H1 (cell line): ENCODE measurements at regions not wholly inside any gene's neighbourhood (a gene's known extent, or its start where the extent isn't known, plus 50 kb on each side); places are given as distances from the start of the nearest gene placed in this dataset.

Source experiments
- CTCF ChIA-PET: fragments of 300-600 bp; sonication (Branson Sonifier 250); formaldehyde crosslinking; loops from one replicate; lab custom pipeline; 2021; ENCODE audit not compliant: partially characterized antibody; lab: Charles Lee
- POLR2A ChIA-PET: fragments of 300-600 bp; sonication (Branson Sonifier 250); formaldehyde crosslinking; loops from one replicate; lab custom pipeline; 2021; ENCODE audit warnings: inconsistent platforms; ENCODE audit not compliant: partially characterized antibody; lab: Charles Lee
- DNase-seq, 2 experiments: peaks; one replicate each; pipeline versions ENCODE4 v3.0.0 to v3.0.0-alpha.2; 2010 to 2022; ENCODE audit warnings: low spot score in 2 of 2, low read depth in 1 of 2, mixed read lengths in 1 of 2
- FAIRE-seq: peaks from 2 replicates; lab custom pipeline; 2011; peaks lifted over from hg19 to GRCh38; lab: Jason Lieb, UNC
- H2AFZ ChIP-seq: 2 replicates; pipeline ENCODE4 v1.8.1; 2012; ENCODE audit warnings: low read length, inconsistent platforms
- H2AK5ac ChIP-seq: 2 replicates; pipeline ENCODE4 v1.6.1; 2013; ENCODE audit warnings: low read depth, low read length
- H2BK120ac ChIP-seq: replicated peaks from 2 replicates; pipeline ENCODE3; 2013; ENCODE audit warnings: low read depth, low read length, inconsistent platforms
- H2BK12ac ChIP-seq: 2 replicates; pipeline ENCODE4 v1.6.1; 2013; ENCODE audit warnings: low read depth, low read length
- H2BK15ac ChIP-seq: 2 replicates; pipeline ENCODE4 v1.6.1; 2013; ENCODE audit warnings: low read length
- H2BK20ac ChIP-seq: 2 replicates; pipeline ENCODE4 v1.6.1; 2013; ENCODE audit warnings: low read length
- H2BK5ac ChIP-seq: 2 replicates; pipeline ENCODE4 v1.6.1; 2013; ENCODE audit warnings: low read depth, low read length
- H3K14ac ChIP-seq: 2 replicates; pipeline ENCODE4 v1.6.1; 2013; ENCODE audit warnings: inconsistent platforms; ENCODE audit not compliant: insufficient read length
- H3K18ac ChIP-seq: 2 replicates; pipeline ENCODE4 v1.6.1; 2013; ENCODE audit warnings: low read length; ENCODE audit errors: extremely low read depth
- H3K23ac ChIP-seq: 2 replicates; pipeline ENCODE4 v1.6.1; 2013; ENCODE audit warnings: inconsistent platforms; ENCODE audit not compliant: insufficient read length
- H3K23me2 ChIP-seq: 2 replicates; pipeline ENCODE4 v1.6.1; 2013; ENCODE audit warnings: low read depth, low read length
- H3K27ac ChIP-seq: 2 replicates; pipeline ENCODE4 v1.6.1; 2011; ENCODE audit warnings: low read depth, low read length, inconsistent platforms
- H3K27me3 ChIP-seq, 4 experiments: replicated peaks in 1 of 4; 1 replicate in 1 of 4; 2 replicates in 3 of 4; pipeline versions ENCODE4 v1.6.1 to v1.8.1; 2011 to 2013; ENCODE audit warnings: low read length in 3 of 4, mild to moderate bottlenecking in 3 of 4, inconsistent platforms in 2 of 4, mixed read lengths in 2 of 4, moderate library complexity in 1 of 4; ENCODE audit not compliant: control insufficient read depth in 3 of 4, insufficient read depth in 3 of 4; ENCODE audit errors: extremely low read depth in 1 of 4
- H3K36me3 ChIP-seq, 4 experiments: 2 replicates each; pipeline versions ENCODE4 v1.6.1 to v1.8.1; 2011 to 2013; ENCODE audit warnings: mild to moderate bottlenecking in 4 of 4, low read length in 3 of 4, moderate library complexity in 2 of 4, control low read depth in 1 of 4, inconsistent platforms in 1 of 4; ENCODE audit not compliant: insufficient read depth in 4 of 4, control insufficient read depth in 2 of 4
- H3K4ac ChIP-seq: replicated peaks from 2 replicates; pipeline ENCODE3; 2013; ENCODE audit warnings: low read length, low read depth, mixed read lengths, inconsistent platforms; ENCODE audit not compliant: insufficient read length
- H3K4me1 ChIP-seq, 4 experiments: replicated peaks in 1 of 4; 1 replicate in 1 of 4; 2 replicates in 3 of 4; pipeline versions ENCODE4 v1.6.1 to v1.8.1; 2011 to 2013; ENCODE audit warnings: low read length in 3 of 4, inconsistent platforms in 2 of 4, mixed read lengths in 1 of 4; ENCODE audit not compliant: insufficient read depth in 4 of 4, control insufficient read depth in 3 of 4
- H3K4me2 ChIP-seq, 2 experiments: 2 replicates each; pipeline versions ENCODE4 v1.6.1 to v1.8.1; 2011 to 2013; ENCODE audit warnings: low read depth in 2 of 2, low read length in 2 of 2, control low read depth in 1 of 2, inconsistent platforms in 1 of 2, mild to moderate bottlenecking in 1 of 2; ENCODE audit not compliant: insufficient read depth in 1 of 2
- H3K4me3 ChIP-seq, 4 experiments: fragments of 200-600, 300-600 bp in 1 of 4; sonication (generic), shearing (Covaris generic), sonication (Bioruptor Twin) in 1 of 4; 2 replicates each; pipeline versions ENCODE4 v1.5.1 to v1.8.1; 2011 to 2016; ENCODE audit warnings: low read length in 4 of 4, low read depth in 3 of 4, control low read depth in 2 of 4, inconsistent platforms in 2 of 4, mild to moderate bottlenecking in 2 of 4, mixed read lengths in 1 of 4, moderate library complexity in 1 of 4; ENCODE audit not compliant: insufficient read depth in 2 of 4; ENCODE audit errors: extremely low read depth in 1 of 4
- H3K56ac ChIP-seq: replicated peaks from 2 replicates; pipeline ENCODE3; 2013; ENCODE audit warnings: low read depth, mild to moderate bottlenecking, mixed read lengths, low read length, inconsistent platforms; ENCODE audit not compliant: insufficient read length
- H3K79me1 ChIP-seq: 2 replicates; pipeline ENCODE4 v1.6.1; 2013; ENCODE audit warnings: low read depth, low read length, control low read depth
- H3K79me2 ChIP-seq, 2 experiments: 2 replicates each; pipeline versions ENCODE4 v1.6.1 to v1.8.1; 2012 to 2013; ENCODE audit warnings: low read length in 2 of 2, mild to moderate bottlenecking in 2 of 2, inconsistent platforms in 1 of 2; ENCODE audit not compliant: insufficient read depth in 2 of 2, control insufficient read depth in 1 of 2
- H3K9ac ChIP-seq, 4 experiments: replicated peaks in 1 of 4; 1 replicate in 1 of 4; 2 replicates in 3 of 4; pipeline versions ENCODE4 v1.6.1 to v1.8.1; 2011 to 2013; ENCODE audit warnings: low read depth in 3 of 4, low read length in 3 of 4, control low read depth in 2 of 4, mild to moderate bottlenecking in 2 of 4, moderate library complexity in 2 of 4, inconsistent platforms in 1 of 4; ENCODE audit errors: extremely low read depth in 1 of 4
- H3K9me3 ChIP-seq, 2 experiments: 2 replicates each; pipeline versions ENCODE4 v1.6.1 to v1.8.1; 2012 to 2013; ENCODE audit warnings: mild to moderate bottlenecking in 2 of 2, moderate library complexity in 2 of 2, control low read depth in 1 of 2, inconsistent platforms in 1 of 2, low read depth in 1 of 2, low read length in 1 of 2, mixed read lengths in 1 of 2; ENCODE audit not compliant: insufficient read depth in 2 of 2
- H4K20me1 ChIP-seq, 2 experiments: replicated peaks in 1 of 2; 2 replicates each; pipeline versions ENCODE3 to v1.8.1; 2011 to 2013; ENCODE audit warnings: inconsistent platforms in 2 of 2, low read length in 2 of 2, mild to moderate bottlenecking in 1 of 2; ENCODE audit not compliant: insufficient read depth in 2 of 2, control insufficient read depth in 1 of 2
- H4K5ac ChIP-seq: 2 replicates; pipeline ENCODE4 v1.6.1; 2013; ENCODE audit warnings: low read length, low read depth, mixed read lengths, inconsistent platforms; ENCODE audit not compliant: insufficient read length
- H4K8ac ChIP-seq: 2 replicates; pipeline ENCODE4 v1.8.0; 2013; ENCODE audit warnings: mild to moderate bottlenecking, moderate library complexity, low read length, inconsistent platforms; ENCODE audit not compliant: insufficient read depth; ENCODE audit errors: extremely low read depth
- H4K91ac ChIP-seq: replicated peaks from 2 replicates; pipeline ENCODE3; 2013; ENCODE audit warnings: low read length, mixed read lengths, inconsistent platforms; ENCODE audit not compliant: insufficient read length
- RAD21 ChIP-seq, 2 experiments: IDR thresholded peaks in 1 of 2; conservative IDR thresholded peaks in 1 of 2; 2 replicates each; pipeline ENCODE4 v1.6.1; 2011; ENCODE audit warnings: low read depth in 2 of 2, low read length in 2 of 2, improper control_type of control experiment in 1 of 2, inconsistent platforms in 1 of 2, mild to moderate bottlenecking in 1 of 2, moderate library complexity in 1 of 2
- RFX5 ChIP-seq: IDR thresholded peaks from 2 replicates; pipeline ENCODE4 v1.6.1; 2011; ENCODE audit warnings: low read depth, low read length, improper control_type of control experiment, borderline replicate concordance
- SIN3A ChIP-seq, 2 experiments: IDR thresholded peaks in 1 of 2; conservative IDR thresholded peaks in 1 of 2; 2 replicates each; pipeline ENCODE4 v1.6.1; 2011 to 2012; ENCODE audit warnings: low read length in 2 of 2, improper control_type of control experiment in 1 of 2, low read depth in 1 of 2, mild to moderate bottlenecking in 1 of 2
- WGBS, 2 experiments: shearing (Covaris generic) in 1 of 2; methylation state at CpG; one replicate each; pipeline versions ENCODE4 v1.1.6 to v1.1.7; 2013 to 2015; ENCODE audit warnings: low lambda C conversion rate in 2 of 2, mixed read lengths in 2 of 2, inconsistent platforms in 1 of 2, low coverage in 1 of 2, missing lambda C conversion rate in 1 of 2; ENCODE audit not compliant: insufficient replicate concordance in 2 of 2, insufficient coverage in 1 of 2, insufficient read length in 1 of 2; ENCODE audit errors: extremely low coverage in 1 of 2, missing lambda C conversion rate in 1 of 2; 5-methylcytosine and 5-hydroxymethylcytosine counted together

DNA sequence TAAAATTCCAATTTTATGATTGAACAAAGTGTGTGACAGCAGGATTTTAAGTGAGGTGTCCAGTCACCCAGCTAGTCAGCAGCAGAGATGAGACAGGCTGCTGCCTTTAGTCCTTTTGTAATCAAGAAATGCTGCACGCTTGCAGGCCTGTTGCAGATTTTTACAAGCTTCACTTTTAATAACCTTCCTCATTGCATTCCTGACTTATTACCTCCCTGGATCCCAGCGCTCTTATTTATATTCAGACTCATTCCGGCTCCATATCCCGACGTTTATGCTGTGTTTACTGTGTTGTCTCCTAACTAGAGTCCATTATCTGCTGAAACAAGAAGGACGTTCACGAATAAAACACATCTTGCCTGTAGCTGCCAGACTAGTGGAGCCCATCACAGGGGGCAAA is 442.5 kb upstream of the KLHL29 start:
- no peak overlapping the region for H3K4ac ChIP-seq
- POLR2A ChIA-PET = no interaction called here
- no peaks in the 10 kb centered on the region for H4K20me1 ChIP-seq
- WGBS, 2 experiments = 99% methylated on average over 7 of the region's 7 CpGs; no CpG with 5 or more reads in 1 of the 2 experiments
- H3K27me3 ChIP-seq = no peaks in the 10 kb centered on the region
- H3K79me1 ChIP-seq = no peaks in the 10 kb centered on the region
- no peak overlapping the region for H2BK120ac ChIP-seq
- no peak overlapping the region for H3K4me3 ChIP-seq
- no peak for FAIRE-seq
- no peaks in the 10 kb centered on the region for H3K36me3 ChIP-seq
- H3K27ac ChIP-seq = no peak overlapping the region
- no peak overlapping the region for H2AK5ac ChIP-seq
- no peaks in the 10 kb centered on the region for H3K79me2 ChIP-seq
- H3K9me3 ChIP-seq = no peaks in the 10 kb centered on the region
- H3K4me1 ChIP-seq = peaks cover 0 to 4% (median 1%) of the 10 kb centered on the region in 4 experiments; a peak in 1 of 7 replicates
- no peak overlapping the region for H2BK12ac ChIP-seq
- no peak overlapping the region for H2BK20ac ChIP-seq
- H2BK15ac ChIP-seq = no peak overlapping the region
- TF ChIP-seq SIN3A (conservative IDR thresholded peaks at IDR 0.05 in 1 of 2, IDR thresholded peaks at IDR 0.05 in 1 of 2; ENCODE audit: low read depth in 1 of 2, low read length in 2 of 2) = no peak
- no peak for TF ChIP-seq RAD21 (IDR thresholded peaks at IDR 0.05 in 1 of 2, conservative IDR thresholded peaks at IDR 0.05 in 1 of 2; ENCODE audit: low read depth in 2 of 2, low read length in 2 of 2)
- TF ChIP-seq RFX5 = no peak
- H3K23me2 ChIP-seq = no peaks in the 10 kb centered on the region
- H2BK5ac ChIP-seq = no peak overlapping the region
- no peak overlapping the region for H2AFZ ChIP-seq
- no peak overlapping the region for H4K91ac ChIP-seq
- H3K9ac ChIP-seq = no peak overlapping the region
- no peak overlapping the region for H3K14ac ChIP-seq
- H3K56ac ChIP-seq = no peak overlapping the region
- CTCF ChIA-PET = interaction anchor here (0.7 to 2.4 kb wide), 4 partner anchors 10 to 505 kb away, joined by 3 to 9 read pairs (median 4); no protein-coding TSS in a partner anchor
- H3K18ac ChIP-seq = no peak overlapping the region
- H4K8ac ChIP-seq = no peak overlapping the region
- DNase-seq = no peak
- H4K5ac ChIP-seq = no peak overlapping the region
- H3K4me2 ChIP-seq = no peak overlapping the region
- no peak overlapping the region for H3K23ac ChIP-seq
